ENCODE measurements at regions not wholly inside any gene's neighbourhood (a gene's known extent, or its start where the extent isn't known, plus 50 kb on each side); places are given as distances from the start of the nearest gene placed in this dataset.

- no peak overlapping the region for H3K4me2 ChIP-seq (ENCODE audit: low read depth, low read length)
- H4K91ac ChIP-seq (ENCODE audit: insufficient read depth, low read depth, low read length) = no peak overlapping the region
- H3K36me3 ChIP-seq (ENCODE audit: control insufficient read depth, insufficient read depth, low read length) = no peaks in the 10 kb centered on the region
- H3K9me3 ChIP-seq (ENCODE audit: control insufficient read depth, insufficient read depth, low read length) = peaks cover 11% of the 10 kb centered on the region; the same call in 1 of the 2 replicates
- DNase-seq (no peak), ATAC-seq (ENCODE audit: low read depth) (no peak)
- no peak overlapping the region for H2BK20ac ChIP-seq (ENCODE audit: low read depth, low read length)
- in situ Hi-C loops (cut with MboI; ENCODE audit: low sequenced_read_pairs) (no loop called here), dilution Hi-C loops (cut with HindIII; ENCODE audit: low sequenced_read_pairs, unreplicated experiment) (no loop called here), intact Hi-C loops (cut with micrococcal nuclease) (no loop called here)
- H4K5ac ChIP-seq (ENCODE audit: low read depth, low read length) = no peak overlapping the region
- TF ChIP-seq CHD1 (IDR thresholded peaks at IDR 0.05; ENCODE audit: low read depth, low read length) = no peak
- TF ChIP-seq, protein P1, sequence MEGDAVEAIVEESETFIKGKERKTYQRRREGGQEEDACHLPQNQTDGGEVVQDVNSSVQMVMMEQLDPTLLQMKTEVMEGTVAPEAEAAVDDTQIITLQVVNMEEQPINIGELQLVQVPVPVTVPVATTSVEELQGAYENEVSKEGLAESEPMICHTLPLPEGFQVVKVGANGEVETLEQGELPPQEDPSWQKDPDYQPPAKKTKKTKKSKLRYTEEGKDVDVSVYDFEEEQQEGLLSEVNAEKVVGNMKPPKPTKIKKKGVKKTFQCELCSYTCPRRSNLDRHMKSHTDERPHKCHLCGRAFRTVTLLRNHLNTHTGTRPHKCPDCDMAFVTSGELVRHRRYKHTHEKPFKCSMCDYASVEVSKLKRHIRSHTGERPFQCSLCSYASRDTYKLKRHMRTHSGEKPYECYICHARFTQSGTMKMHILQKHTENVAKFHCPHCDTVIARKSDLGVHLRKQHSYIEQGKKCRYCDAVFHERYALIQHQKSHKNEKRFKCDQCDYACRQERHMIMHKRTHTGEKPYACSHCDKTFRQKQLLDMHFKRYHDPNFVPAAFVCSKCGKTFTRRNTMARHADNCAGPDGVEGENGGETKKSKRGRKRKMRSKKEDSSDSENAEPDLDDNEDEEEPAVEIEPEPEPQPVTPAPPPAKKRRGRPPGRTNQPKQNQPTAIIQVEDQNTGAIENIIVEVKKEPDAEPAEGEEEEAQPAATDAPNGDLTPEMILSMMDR (conservative IDR thresholded peaks at IDR 0.05; ENCODE audit: low read depth, low read length) = 0 out of 2 replicates have a peak, but pooled peaks have one; percentile 7
- no peak overlapping the region for H2AK9ac ChIP-seq (replicated peaks; ENCODE audit: low read depth, low read length, poor library complexity)
- no peak overlapping the region for H3K9ac ChIP-seq (ENCODE audit: low read depth, low read length)
- POLR2A ChIA-PET (ENCODE audit: unreplicated experiment) = interaction anchor here (0.6 kb wide), 1 partner anchor 919 kb away, joined by 3 read pairs; no protein-coding TSS in a partner anchor
- H3K9me1 ChIP-seq (ENCODE audit: insufficient read depth, low read length) = no peaks in the 10 kb centered on the region
- no peak overlapping the region for H2AK5ac ChIP-seq (ENCODE audit: low read depth, low read length)
- H2BK120ac ChIP-seq (ENCODE audit: low read depth, low read length) = no peak overlapping the region
- CTCF ChIA-PET = interaction anchor here (0.6 kb wide), 1 partner anchor 10 kb away, joined by 3 read pairs; no protein-coding TSS in a partner anchor
- 34% methylated on average over 2 of the region's 9 CpGs; no CpG with 5 or more reads in 1 of the 2 experiments for WGBS, 2 experiments (ENCODE audit: extremely low coverage in 2 of 2, insufficient read length in 1 of 2)
- no TSS peak for BruUV-seq (replicated peaks)
- no peak overlapping the region for H4K8ac ChIP-seq (ENCODE audit: low read depth in 2 of 2, low read length in 2 of 2)
- H3K4me3 ChIP-seq (ENCODE audit: insufficient read depth, low read depth, low read length) = no peak overlapping the region
- H4K20me1 ChIP-seq (ENCODE audit: insufficient read depth, low read length) = no peaks in the 10 kb centered on the region
- H3K27ac ChIP-seq (ENCODE audit: insufficient read depth, low read length) = no peak overlapping the region
- H3K27me3 ChIP-seq (ENCODE audit: control insufficient read depth, insufficient read depth, low read length) = no peaks in the 10 kb centered on the region
- no peak overlapping the region for H3K23ac ChIP-seq (ENCODE audit: low read depth, low read length)
- H3K4me1 ChIP-seq (ENCODE audit: control insufficient read depth, insufficient read depth, low read length) = no peaks in the 10 kb centered on the region
- H2BK5ac ChIP-seq (ENCODE audit: low read depth, low read length, poor library complexity, severe bottlenecking) = no peak overlapping the region
- no peak overlapping the region for H2AFZ ChIP-seq (replicated peaks; ENCODE audit: low read length, poor library complexity)
- no peak overlapping the region for H3K4ac ChIP-seq (ENCODE audit: low read depth, low read length)
- no peak overlapping the region for H2BK15ac ChIP-seq (ENCODE audit: low read depth, low read length)
- no peak overlapping the region for H3K56ac ChIP-seq (ENCODE audit: extremely low read depth, insufficient read depth, low read length)
- no peak overlapping the region for H3K14ac ChIP-seq (replicated peaks; ENCODE audit: low read depth, low read length)
- no peak overlapping the region for H3K18ac ChIP-seq (ENCODE audit: low read depth, low read length)
- H3K79me1 ChIP-seq (ENCODE audit: low read depth in 1 of 2, low read length in 2 of 2) = no peaks in the 10 kb centered on the region
Measured at GRCh38 chr18:47397671-47398319, 146.3 kb upstream of the SKOR2 start.
